SK-N-SH treated with all-trans-retinoic acid at 6 μM for 48 hours (cell line): ENCODE measurements at regions not wholly inside any gene's neighbourhood (a gene's known extent, or its start where the extent isn't known, plus 50 kb on each side); places are given as distances from the start of the nearest gene placed in this dataset.

Experiments
- ATAC-seq: fragments of 200-7000 bp; cut with Tn5 transposase; 3 replicates; pipeline ENCODE4 v1.9.1; 2020; ENCODE audit warnings: mild to moderate bottlenecking, moderate library complexity
- BACH2 ChIP-seq: fragments of 250-450 bp; sonication (Bioruptor Pico); IDR thresholded peaks from 2 replicates; pipeline ENCODE4 v1.9.0; 2021; ENCODE audit warnings: mild to moderate bottlenecking, borderline replicate concordance
- CSDC2 ChIP-seq: fragments of 250-450 bp; sonication (Bioruptor Pico); IDR thresholded peaks from 2 replicates; pipeline ENCODE4 v1.5.0; 2020; ENCODE audit warnings: mild to moderate bottlenecking, moderate library complexity
- ESRRG ChIP-seq: fragments of 250-450 bp; sonication (Bioruptor Pico); IDR thresholded peaks from 2 replicates; pipeline ENCODE4 v1.6.1; 2021; ENCODE audit warnings: mild to moderate bottlenecking
- GLIS3 ChIP-seq: fragments of 250-450 bp; sonication (Bioruptor Pico); IDR thresholded peaks from 2 replicates; pipeline ENCODE4 v1.5.0; 2020; ENCODE audit warnings: mild to moderate bottlenecking, moderate library complexity
- ISL1 ChIP-seq: fragments of 250-450 bp; sonication (Bioruptor Pico); IDR thresholded peaks from 2 replicates; pipeline ENCODE4 v2.1.2; 2022; ENCODE audit warnings: mild to moderate bottlenecking, moderate library complexity
- OSR1 ChIP-seq: fragments of 250-450 bp; sonication (Bioruptor Pico); IDR thresholded peaks from 2 replicates; pipeline ENCODE4 v1.8.0; 2022; ENCODE audit warnings: moderate library complexity, mild to moderate bottlenecking, inconsistent platforms
- PPARA ChIP-seq: fragments of 250-450 bp; sonication (Bioruptor Pico); IDR thresholded peaks from 2 replicates; pipeline ENCODE4 v1.5.0; 2020; ENCODE audit warnings: mild to moderate bottlenecking, borderline replicate concordance
- RARB ChIP-seq: fragments of 250-450 bp; sonication (Bioruptor Pico); IDR thresholded peaks from 2 replicates; pipeline ENCODE4 v1.8.0; 2021; ENCODE audit warnings: mild to moderate bottlenecking, moderate library complexity
- SNAI2 ChIP-seq: fragments of 250-450 bp; sonication (Bioruptor Pico); IDR thresholded peaks from 2 replicates; pipeline ENCODE4 v1.5.0; 2020; ENCODE audit warnings: mild to moderate bottlenecking, moderate library complexity
- TCF4 ChIP-seq: fragments of 250-450 bp; sonication (Bioruptor Pico); IDR thresholded peaks from 2 replicates; pipeline ENCODE4 v1.8.0; 2021; ENCODE audit warnings: mild to moderate bottlenecking, moderate library complexity, borderline replicate concordance
- TOX ChIP-seq: fragments of 250-450 bp; sonication (Bioruptor Pico); IDR thresholded peaks from 2 replicates; pipeline ENCODE4 v1.8.0; 2021; ENCODE audit warnings: mild to moderate bottlenecking, moderate library complexity, borderline replicate concordance
- ZC3H10 ChIP-seq: fragments of 250-450 bp; sonication (Bioruptor Pico); IDR thresholded peaks from 2 replicates; pipeline ENCODE4 v1.5.1; 2021; ENCODE audit warnings: mild to moderate bottlenecking, moderate library complexity
- ZFP3 ChIP-seq: fragments of 250-450 bp; sonication (Bioruptor Pico); IDR thresholded peaks from 2 replicates; pipeline ENCODE4 v1.5.0; 2020; ENCODE audit warnings: mild to moderate bottlenecking, moderate library complexity
- ZFP30 ChIP-seq: fragments of 450-650 bp; formaldehyde crosslinking; IDR thresholded peaks from 2 replicates; pipeline ENCODE4 v1.5.0; 2022; ENCODE audit warnings: mild to moderate bottlenecking, moderate library complexity
- ZNF565 ChIP-seq: fragments of 450-650 bp; formaldehyde crosslinking; conservative IDR thresholded peaks from 2 replicates; pipeline ENCODE4 v1.5.0; 2020; ENCODE audit warnings: low read depth, mild to moderate bottlenecking, moderate library complexity
- ZNF70 ChIP-seq: fragments of 450-650 bp; formaldehyde crosslinking; IDR thresholded peaks from 2 replicates; pipeline ENCODE4 v1.5.0; 2020; ENCODE audit warnings: mild to moderate bottlenecking, moderate library complexity
- ZNF8 ChIP-seq: fragments of 450-650 bp; formaldehyde crosslinking; IDR thresholded peaks from 2 replicates; pipeline ENCODE4 v1.5.0; 2020; ENCODE audit warnings: mild to moderate bottlenecking, moderate library complexity
- TF ChIP-seq, protein P1 (sequence below): fragments of 250-450 bp; sonication (Bioruptor Pico); IDR thresholded peaks from 2 replicates; pipeline ENCODE4 v1.8.0; 2021; ENCODE audit warnings: low read depth, mild to moderate bottlenecking, moderate library complexity, borderline replicate concordance
- TF ChIP-seq, protein P2 (sequence below): fragments of 250-450 bp; sonication (Bioruptor Pico); IDR thresholded peaks from 2 replicates; pipeline ENCODE4 v1.5.1; 2020; ENCODE audit warnings: low read depth, mild to moderate bottlenecking, moderate library complexity
- TF ChIP-seq, protein P3 (sequence below): fragments of 250-450 bp; sonication (Bioruptor Pico); IDR thresholded peaks from 2 replicates; pipeline ENCODE4 v1.5.1; 2021; ENCODE audit warnings: mild to moderate bottlenecking, moderate library complexity
- TF ChIP-seq, protein P4 (sequence below): fragments of 250-450 bp; sonication (Bioruptor Pico); IDR thresholded peaks from 2 replicates; pipeline ENCODE4 v1.5.0; 2020; ENCODE audit warnings: mild to moderate bottlenecking, moderate library complexity

DNA sequence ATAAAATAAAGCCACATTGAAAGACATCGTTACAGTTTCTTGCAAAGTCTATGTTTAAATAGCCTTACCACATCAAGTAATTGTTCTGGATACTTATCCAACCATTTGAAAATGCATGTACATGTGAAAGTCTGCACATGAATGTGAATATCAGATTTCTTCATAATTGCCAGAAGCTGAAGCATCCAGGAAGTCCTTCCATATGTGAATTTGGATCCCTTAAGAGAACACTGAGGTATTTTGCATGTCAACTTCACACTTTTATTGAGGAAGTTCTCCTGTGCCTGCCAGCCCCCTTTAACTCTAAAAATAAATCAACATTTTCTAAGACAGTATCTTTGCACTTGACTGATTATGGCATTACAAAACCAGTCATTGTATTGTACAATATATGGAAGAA lies 1103.5 kb upstream of the ADGRL3 start (continued):
- TF ChIP-seq, protein P1, sequence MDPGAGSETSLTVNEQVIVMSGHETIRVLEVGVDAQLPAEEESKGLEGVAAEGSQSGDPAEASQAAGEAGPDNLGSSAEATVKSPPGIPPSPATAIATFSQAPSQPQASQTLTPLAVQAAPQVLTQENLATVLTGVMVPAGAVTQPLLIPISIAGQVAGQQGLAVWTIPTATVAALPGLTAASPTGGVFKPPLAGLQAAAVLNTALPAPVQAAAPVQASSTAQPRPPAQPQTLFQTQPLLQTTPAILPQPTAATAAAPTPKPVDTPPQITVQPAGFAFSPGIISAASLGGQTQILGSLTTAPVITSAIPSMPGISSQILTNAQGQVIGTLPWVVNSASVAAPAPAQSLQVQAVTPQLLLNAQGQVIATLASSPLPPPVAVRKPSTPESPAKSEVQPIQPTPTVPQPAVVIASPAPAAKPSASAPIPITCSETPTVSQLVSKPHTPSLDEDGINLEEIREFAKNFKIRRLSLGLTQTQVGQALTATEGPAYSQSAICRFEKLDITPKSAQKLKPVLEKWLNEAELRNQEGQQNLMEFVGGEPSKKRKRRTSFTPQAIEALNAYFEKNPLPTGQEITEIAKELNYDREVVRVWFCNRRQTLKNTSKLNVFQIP (CRISPR knock-in tag) = no peak

DNA sequence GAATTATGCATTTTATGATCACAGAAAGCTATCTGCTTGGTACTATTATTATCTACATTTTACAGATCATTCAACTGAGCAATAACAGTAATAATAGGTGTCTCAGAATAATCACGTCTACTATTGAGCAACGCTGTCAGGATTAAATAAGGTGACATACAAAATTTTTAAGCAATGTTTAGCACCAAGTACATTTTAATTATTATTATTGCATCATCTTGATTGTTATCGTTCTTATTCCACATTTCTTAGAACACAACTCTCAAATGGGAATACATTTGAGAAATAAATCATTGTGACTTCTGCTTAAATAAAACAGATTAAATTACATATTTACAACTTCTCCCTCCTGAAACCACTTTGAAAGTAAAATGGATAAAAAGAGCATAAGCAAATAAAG lies 1083.5 kb upstream of the ADGRL3 start:
- TF ChIP-seq BACH2 (CRISPR knock-in tag) = no peak
- no peak for TF ChIP-seq ZFP3
- TF ChIP-seq ESRRG (CRISPR knock-in tag) = no peak
- TF ChIP-seq TOX = no peak
- TF ChIP-seq TCF4 (CRISPR knock-in tag) = no peak
- TF ChIP-seq, protein P2, sequence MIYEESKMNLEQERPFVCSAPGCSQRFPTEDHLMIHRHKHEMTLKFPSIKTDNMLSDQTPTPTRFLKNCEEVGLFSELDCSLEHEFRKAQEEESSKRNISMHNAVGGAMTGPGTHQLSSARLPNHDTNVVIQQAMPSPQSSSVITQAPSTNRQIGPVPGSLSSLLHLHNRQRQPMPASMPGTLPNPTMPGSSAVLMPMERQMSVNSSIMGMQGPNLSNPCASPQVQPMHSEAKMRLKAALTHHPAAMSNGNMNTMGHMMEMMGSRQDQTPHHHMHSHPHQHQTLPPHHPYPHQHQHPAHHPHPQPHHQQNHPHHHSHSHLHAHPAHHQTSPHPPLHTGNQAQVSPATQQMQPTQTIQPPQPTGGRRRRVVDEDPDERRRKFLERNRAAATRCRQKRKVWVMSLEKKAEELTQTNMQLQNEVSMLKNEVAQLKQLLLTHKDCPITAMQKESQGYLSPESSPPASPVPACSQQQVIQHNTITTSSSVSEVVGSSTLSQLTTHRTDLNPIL = no peak
- TF ChIP-seq RARB (CRISPR knock-in tag) = no peak
- TF ChIP-seq OSR1 = no peak
- no peak for TF ChIP-seq SNAI2
- TF ChIP-seq ISL1 (CRISPR knock-in tag) = no peak
- no peak for TF ChIP-seq GLIS3
- TF ChIP-seq CSDC2 = no peak
- TF ChIP-seq ZFP30 (CRISPR knock-in tag) = no peak
- TF ChIP-seq, protein P3, sequence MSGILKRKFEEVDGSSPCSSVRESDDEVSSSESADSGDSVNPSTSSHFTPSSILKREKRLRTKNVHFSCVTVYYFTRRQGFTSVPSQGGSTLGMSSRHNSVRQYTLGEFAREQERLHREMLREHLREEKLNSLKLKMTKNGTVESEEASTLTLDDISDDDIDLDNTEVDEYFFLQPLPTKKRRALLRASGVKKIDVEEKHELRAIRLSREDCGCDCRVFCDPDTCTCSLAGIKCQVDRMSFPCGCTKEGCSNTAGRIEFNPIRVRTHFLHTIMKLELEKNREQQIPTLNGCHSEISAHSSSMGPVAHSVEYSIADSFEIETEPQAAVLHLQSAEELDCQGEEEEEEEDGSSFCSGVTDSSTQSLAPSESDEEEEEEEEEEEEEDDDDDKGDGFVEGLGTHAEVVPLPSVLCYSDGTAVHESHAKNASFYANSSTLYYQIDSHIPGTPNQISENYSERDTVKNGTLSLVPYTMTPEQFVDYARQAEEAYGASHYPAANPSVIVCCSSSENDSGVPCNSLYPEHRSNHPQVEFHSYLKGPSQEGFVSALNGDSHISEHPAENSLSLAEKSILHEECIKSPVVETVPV = no peak
- TF ChIP-seq ZNF70 (CRISPR knock-in tag) = no peak
- TF ChIP-seq ZNF565 (CRISPR knock-in tag) = no peak
- TF ChIP-seq, protein P4, sequence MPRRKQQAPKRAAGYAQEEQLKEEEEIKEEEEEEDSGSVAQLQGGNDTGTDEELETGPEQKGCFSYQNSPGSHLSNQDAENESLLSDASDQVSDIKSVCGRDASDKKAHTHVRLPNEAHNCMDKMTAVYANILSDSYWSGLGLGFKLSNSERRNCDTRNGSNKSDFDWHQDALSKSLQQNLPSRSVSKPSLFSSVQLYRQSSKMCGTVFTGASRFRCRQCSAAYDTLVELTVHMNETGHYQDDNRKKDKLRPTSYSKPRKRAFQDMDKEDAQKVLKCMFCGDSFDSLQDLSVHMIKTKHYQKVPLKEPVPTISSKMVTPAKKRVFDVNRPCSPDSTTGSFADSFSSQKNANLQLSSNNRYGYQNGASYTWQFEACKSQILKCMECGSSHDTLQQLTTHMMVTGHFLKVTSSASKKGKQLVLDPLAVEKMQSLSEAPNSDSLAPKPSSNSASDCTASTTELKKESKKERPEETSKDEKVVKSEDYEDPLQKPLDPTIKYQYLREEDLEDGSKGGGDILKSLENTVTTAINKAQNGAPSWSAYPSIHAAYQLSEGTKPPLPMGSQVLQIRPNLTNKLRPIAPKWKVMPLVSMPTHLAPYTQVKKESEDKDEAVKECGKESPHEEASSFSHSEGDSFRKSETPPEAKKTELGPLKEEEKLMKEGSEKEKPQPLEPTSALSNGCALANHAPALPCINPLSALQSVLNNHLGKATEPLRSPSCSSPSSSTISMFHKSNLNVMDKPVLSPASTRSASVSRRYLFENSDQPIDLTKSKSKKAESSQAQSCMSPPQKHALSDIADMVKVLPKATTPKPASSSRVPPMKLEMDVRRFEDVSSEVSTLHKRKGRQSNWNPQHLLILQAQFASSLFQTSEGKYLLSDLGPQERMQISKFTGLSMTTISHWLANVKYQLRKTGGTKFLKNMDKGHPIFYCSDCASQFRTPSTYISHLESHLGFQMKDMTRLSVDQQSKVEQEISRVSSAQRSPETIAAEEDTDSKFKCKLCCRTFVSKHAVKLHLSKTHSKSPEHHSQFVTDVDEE (CRISPR knock-in tag) = no peak
- TF ChIP-seq ZC3H10 (CRISPR knock-in tag) = no peak
- no peak for ATAC-seq

DNA sequence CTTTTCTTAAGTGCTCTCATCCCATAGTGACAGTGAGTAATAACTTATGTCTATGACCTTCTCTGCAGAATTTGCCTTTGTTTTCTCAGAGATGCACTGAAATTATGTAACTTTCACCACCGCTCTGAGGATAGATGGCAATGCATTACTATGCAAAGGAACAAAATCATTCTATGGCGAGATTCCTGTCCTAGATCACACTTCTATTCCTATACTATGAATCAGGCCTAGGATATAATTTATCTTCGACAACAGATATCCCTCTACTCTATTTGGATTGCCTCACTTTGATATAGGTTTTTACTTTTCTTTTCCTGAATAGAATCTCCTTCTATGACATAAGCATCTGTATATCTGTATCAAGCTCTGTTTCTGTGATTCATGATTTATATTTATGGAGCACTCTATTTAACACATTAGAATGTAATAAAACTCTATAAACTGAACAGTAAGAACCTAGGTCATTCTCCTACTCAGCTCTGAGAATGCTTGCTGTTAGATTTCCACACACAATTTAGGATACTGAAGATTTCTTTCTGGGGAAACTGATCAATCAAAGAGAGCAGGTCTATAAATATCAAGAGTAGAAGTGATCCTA lies 1082.3 kb upstream of the ADGRL3 start:
- no peak for TF ChIP-seq TOX
- TF ChIP-seq PPARA (CRISPR knock-in tag) = no peak

DNA sequence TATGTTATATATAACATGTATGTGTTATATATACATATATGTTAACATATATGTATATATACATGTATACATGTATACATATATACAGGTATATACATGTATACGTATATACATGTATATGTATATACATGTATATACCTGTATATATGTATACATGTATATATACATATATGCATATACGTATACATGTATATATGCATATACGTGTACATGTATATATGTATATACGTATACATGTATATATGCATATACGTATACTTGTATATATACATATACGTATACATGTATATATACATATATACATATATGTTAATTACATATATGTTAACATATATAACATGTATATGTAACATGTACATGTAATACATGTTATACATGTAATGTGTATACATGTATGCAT lies 1077.3 kb upstream of the ADGRL3 start:
- no peak for ATAC-seq
- TF ChIP-seq ZNF8 (CRISPR knock-in tag) = no peak
- no peak for TF ChIP-seq ZNF70 (CRISPR knock-in tag)
- TF ChIP-seq, protein P4 (CRISPR knock-in tag) = no peak
- TF ChIP-seq, protein P2 = no peak
- no peak for TF ChIP-seq ESRRG (CRISPR knock-in tag)
- no peak for TF ChIP-seq ISL1 (CRISPR knock-in tag)
- TF ChIP-seq, protein P3 = no peak

More for the DNA sequence above, 1082.3 kb upstream of the ADGRL3 start:
- ATAC-seq = no peak
